OCI-LY1 (cell line): ENCODE measurements at regions not wholly inside any gene's neighbourhood (a gene's known extent, or its start where the extent isn't known, plus 50 kb on each side); places are given as distances from the start of the nearest gene placed in this dataset.

Source experiments
- EZH2 ChIP-seq: fragments of 200-600 bp; sonication (generic), shearing (Covaris generic); IDR thresholded peaks from 2 replicates; pipeline ENCODE4 v1.8.0; 2017; ENCODE audit warnings: borderline replicate concordance, mixed run types, mild to moderate bottlenecking, antibody characterized with exemption, low read length, moderate library complexity, mixed read lengths
- TF ChIP-seq, protein P1 (sequence below): fragments of 200-600 bp; sonication (generic), shearing (Covaris generic); IDR thresholded peaks from 2 replicates; pipeline ENCODE4 v1.5.1; 2017; ENCODE audit warnings: mild to moderate bottlenecking, antibody characterized with exemption, low read length, moderate library complexity, mixed read lengths

- TF ChIP-seq, protein P1, sequence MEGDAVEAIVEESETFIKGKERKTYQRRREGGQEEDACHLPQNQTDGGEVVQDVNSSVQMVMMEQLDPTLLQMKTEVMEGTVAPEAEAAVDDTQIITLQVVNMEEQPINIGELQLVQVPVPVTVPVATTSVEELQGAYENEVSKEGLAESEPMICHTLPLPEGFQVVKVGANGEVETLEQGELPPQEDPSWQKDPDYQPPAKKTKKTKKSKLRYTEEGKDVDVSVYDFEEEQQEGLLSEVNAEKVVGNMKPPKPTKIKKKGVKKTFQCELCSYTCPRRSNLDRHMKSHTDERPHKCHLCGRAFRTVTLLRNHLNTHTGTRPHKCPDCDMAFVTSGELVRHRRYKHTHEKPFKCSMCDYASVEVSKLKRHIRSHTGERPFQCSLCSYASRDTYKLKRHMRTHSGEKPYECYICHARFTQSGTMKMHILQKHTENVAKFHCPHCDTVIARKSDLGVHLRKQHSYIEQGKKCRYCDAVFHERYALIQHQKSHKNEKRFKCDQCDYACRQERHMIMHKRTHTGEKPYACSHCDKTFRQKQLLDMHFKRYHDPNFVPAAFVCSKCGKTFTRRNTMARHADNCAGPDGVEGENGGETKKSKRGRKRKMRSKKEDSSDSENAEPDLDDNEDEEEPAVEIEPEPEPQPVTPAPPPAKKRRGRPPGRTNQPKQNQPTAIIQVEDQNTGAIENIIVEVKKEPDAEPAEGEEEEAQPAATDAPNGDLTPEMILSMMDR = no peak
- TF ChIP-seq EZH2 = no peak
Measured at GRCh38 chr3:194913316-194913715, 227.6 kb downstream of the FAM43A start.
